T-helper 2 cell (primary cell): ENCODE measurements at regions not wholly inside any gene's neighbourhood (a gene's known extent, or its start where the extent isn't known, plus 50 kb on each side); places are given as distances from the start of the nearest gene placed in this dataset.

ENCODE experiments used
- DNase-seq, 5 experiments: peaks; one replicate each; pipeline versions ENCODE4 v3.0.0 to v3.0.0-alpha.2; 2012 to 2022

GRCh38 chr12:78700565-78700964 is 164.0 kb upstream of the SYT1 start:
- DNase-seq = no peak

- no peak for DNase-seq
Measured at GRCh38 chr12:78703820-78704525, 160.6 kb upstream of the SYT1 start.

GRCh38 chr12:78711954-78712353 is 152.6 kb upstream of the SYT1 start:
- DNase-seq = no peak

- no peak for DNase-seq
Measured at GRCh38 chr12:78712834-78713481, 151.6 kb upstream of the SYT1 start.

GRCh38 chr12:78719721-78720120 is 144.9 kb upstream of the SYT1 start:
- DNase-seq = no peak

- no peak for DNase-seq
Measured at GRCh38 chr12:78721906-78722305, 142.7 kb upstream of the SYT1 start.

- no peak for DNase-seq
Measured at GRCh38 chr12:78725033-78725432, 139.5 kb upstream of the SYT1 start.

- DNase-seq = no peak
Measured at GRCh38 chr12:78725951-78726580, 138.5 kb upstream of the SYT1 start.

GRCh38 chr12:78726854-78727253 is 137.7 kb upstream of the SYT1 start:
- no peak for DNase-seq

- no peak for DNase-seq
Measured at GRCh38 chr12:78732481-78732880, 132.1 kb upstream of the SYT1 start.

GRCh38 chr12:78739653-78740052 is 124.9 kb upstream of the SYT1 start:
- no peak for DNase-seq

GRCh38 chr12:78746001-78746400 is 118.6 kb upstream of the SYT1 start:
- no peak for DNase-seq

GRCh38 chr12:78753058-78753457 is 111.5 kb upstream of the SYT1 start:
- DNase-seq = no peak

GRCh38 chr12:78756936-78757335 is 107.6 kb upstream of the SYT1 start:
- no peak for DNase-seq

- no peak for DNase-seq
Measured at GRCh38 chr12:78759367-78759766, 105.2 kb upstream of the SYT1 start.

GRCh38 chr12:78760906-78761305 is 103.7 kb upstream of the SYT1 start:
- no peak for DNase-seq

- no peak for DNase-seq
Measured at GRCh38 chr12:78764913-78765312, 99.7 kb upstream of the SYT1 start.

- no peak for DNase-seq
Measured at GRCh38 chr12:78767264-78767981, 97.2 kb upstream of the SYT1 start.

- DNase-seq = no peak
Measured at GRCh38 chr12:78778339-78778738, 86.2 kb upstream of the SYT1 start.

- DNase-seq = no peak
Measured at GRCh38 chr12:78787576-78787975, 77.0 kb upstream of the SYT1 start.

- DNase-seq = no peak
Measured at GRCh38 chr12:78790148-78790547, 74.4 kb upstream of the SYT1 start.

- no peak for DNase-seq
Measured at GRCh38 chr12:78792052-78792698, 72.4 kb upstream of the SYT1 start.

GRCh38 chr12:78793491-78793890 is 71.1 kb upstream of the SYT1 start:
- DNase-seq = no peak
